ENCODE measurements at regions not wholly inside any gene's neighbourhood (a gene's known extent, or its start where the extent isn't known, plus 50 kb on each side); places are given as distances from the start of the nearest gene placed in this dataset.

DNA sequence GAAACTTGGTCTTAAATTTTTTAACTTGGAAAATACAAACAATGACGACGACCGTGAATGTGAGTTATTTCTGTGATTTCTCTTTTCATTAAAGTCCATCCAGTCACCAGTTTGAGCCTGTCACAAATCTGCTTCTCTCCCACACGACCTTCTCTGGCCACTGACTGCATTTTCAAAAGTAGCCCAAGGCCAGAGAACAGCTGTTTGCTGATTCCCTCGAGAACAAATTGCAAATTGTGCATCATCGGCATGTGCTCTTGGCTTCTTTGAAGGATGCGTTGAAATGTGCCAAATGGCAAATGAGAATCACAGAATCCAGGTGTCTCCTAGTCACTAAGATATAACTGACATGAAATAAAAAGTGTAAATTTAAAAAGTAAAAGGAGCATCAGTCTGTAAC is 106.4 kb downstream of the AQP9 start:
- H3K36me3 Mint-ChIP-seq (ENCODE audit: insufficient read depth, unreplicated experiment) = no peaks in the 10 kb centered on the region
- H3K27ac Mint-ChIP-seq (ENCODE audit: unreplicated experiment) = no peak overlapping the region
- TF ChIP-seq, protein P1, sequence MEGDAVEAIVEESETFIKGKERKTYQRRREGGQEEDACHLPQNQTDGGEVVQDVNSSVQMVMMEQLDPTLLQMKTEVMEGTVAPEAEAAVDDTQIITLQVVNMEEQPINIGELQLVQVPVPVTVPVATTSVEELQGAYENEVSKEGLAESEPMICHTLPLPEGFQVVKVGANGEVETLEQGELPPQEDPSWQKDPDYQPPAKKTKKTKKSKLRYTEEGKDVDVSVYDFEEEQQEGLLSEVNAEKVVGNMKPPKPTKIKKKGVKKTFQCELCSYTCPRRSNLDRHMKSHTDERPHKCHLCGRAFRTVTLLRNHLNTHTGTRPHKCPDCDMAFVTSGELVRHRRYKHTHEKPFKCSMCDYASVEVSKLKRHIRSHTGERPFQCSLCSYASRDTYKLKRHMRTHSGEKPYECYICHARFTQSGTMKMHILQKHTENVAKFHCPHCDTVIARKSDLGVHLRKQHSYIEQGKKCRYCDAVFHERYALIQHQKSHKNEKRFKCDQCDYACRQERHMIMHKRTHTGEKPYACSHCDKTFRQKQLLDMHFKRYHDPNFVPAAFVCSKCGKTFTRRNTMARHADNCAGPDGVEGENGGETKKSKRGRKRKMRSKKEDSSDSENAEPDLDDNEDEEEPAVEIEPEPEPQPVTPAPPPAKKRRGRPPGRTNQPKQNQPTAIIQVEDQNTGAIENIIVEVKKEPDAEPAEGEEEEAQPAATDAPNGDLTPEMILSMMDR (IDR thresholded peaks at IDR 0.05; ENCODE audit: unreplicated experiment) = no peak
- no TSS peak for BruUV-seq (replicated peaks)
- no peak overlapping the region for H3K4me3 Mint-ChIP-seq (ENCODE audit: low read depth, unreplicated experiment)
- H3K9me3 Mint-ChIP-seq (ENCODE audit: low read depth, unreplicated experiment) = no peaks in the 10 kb centered on the region
- intact Hi-C loops (cut with micrococcal nuclease; ENCODE audit: unreplicated experiment) = no loop called here
- no peak for DNase-seq
- CTCF ChIA-PET = interaction anchor here (1.1 kb wide), 1 partner anchor 383 kb away, joined by 5 read pairs; no protein-coding TSS in a partner anchor
- no peaks in the 10 kb centered on the region for H3K4me1 Mint-ChIP-seq (ENCODE audit: low read depth, unreplicated experiment)
- no peaks in the 10 kb centered on the region for H3K27me3 Mint-ChIP-seq (ENCODE audit: unreplicated experiment)

- H3K4me1 Mint-ChIP-seq (ENCODE audit: low read depth, unreplicated experiment) = no peaks in the 10 kb centered on the region
- H3K4me3 Mint-ChIP-seq (ENCODE audit: low read depth, unreplicated experiment) = no peak overlapping the region
- TF ChIP-seq, protein P1 (IDR thresholded peaks at IDR 0.05; ENCODE audit: unreplicated experiment) = no peak
- H3K27ac Mint-ChIP-seq (ENCODE audit: unreplicated experiment) = no peak overlapping the region
- no peaks in the 10 kb centered on the region for H3K27me3 Mint-ChIP-seq (ENCODE audit: unreplicated experiment)
- H3K9me3 Mint-ChIP-seq (ENCODE audit: low read depth, unreplicated experiment) = no peaks in the 10 kb centered on the region
- DNase-seq = no peak
- no TSS peak for BruUV-seq (replicated peaks)
- CTCF ChIA-PET = no interaction called here
- intact Hi-C loops (cut with micrococcal nuclease; ENCODE audit: unreplicated experiment) = no loop called here
- no peaks in the 10 kb centered on the region for H3K36me3 Mint-ChIP-seq (ENCODE audit: insufficient read depth, unreplicated experiment)
Observed at GRCh38 chr15:58246041-58246440, 107.9 kb downstream of the AQP9 start.

GRCh38 chr15:58247855-58248842 is 110.0 kb downstream of the AQP9 start:
- H3K9me3 Mint-ChIP-seq (ENCODE audit: low read depth, unreplicated experiment) = no peaks in the 10 kb centered on the region
- no peaks in the 10 kb centered on the region for H3K27me3 Mint-ChIP-seq (ENCODE audit: unreplicated experiment)
- no peak overlapping the region for H3K27ac Mint-ChIP-seq (ENCODE audit: unreplicated experiment)
- no TSS peak for BruUV-seq (replicated peaks)
- DNase-seq = no peak
- no peaks in the 10 kb centered on the region for H3K36me3 Mint-ChIP-seq (ENCODE audit: insufficient read depth, unreplicated experiment)
- no peak overlapping the region for H3K4me3 Mint-ChIP-seq (ENCODE audit: low read depth, unreplicated experiment)
- CTCF ChIA-PET = no interaction called here
- TF ChIP-seq, protein P1 (IDR thresholded peaks at IDR 0.05; ENCODE audit: unreplicated experiment) = no peak
- intact Hi-C loops (cut with micrococcal nuclease; ENCODE audit: unreplicated experiment) = no loop called here
- no peaks in the 10 kb centered on the region for H3K4me1 Mint-ChIP-seq (ENCODE audit: low read depth, unreplicated experiment)

GRCh38 chr15:58249646-58250312 is 111.6 kb downstream of the AQP9 start:
- no peak overlapping the region for H3K27ac Mint-ChIP-seq (ENCODE audit: unreplicated experiment)
- no TSS peak for BruUV-seq (replicated peaks)
- no peak for DNase-seq
- TF ChIP-seq, protein P1 (IDR thresholded peaks at IDR 0.05; ENCODE audit: unreplicated experiment) = no peak
- no peaks in the 10 kb centered on the region for H3K9me3 Mint-ChIP-seq (ENCODE audit: low read depth, unreplicated experiment)
- no peak overlapping the region for H3K4me3 Mint-ChIP-seq (ENCODE audit: low read depth, unreplicated experiment)
- no peaks in the 10 kb centered on the region for H3K36me3 Mint-ChIP-seq (ENCODE audit: insufficient read depth, unreplicated experiment)
- intact Hi-C loops (cut with micrococcal nuclease; ENCODE audit: unreplicated experiment) = no loop called here
- no peaks in the 10 kb centered on the region for H3K4me1 Mint-ChIP-seq (ENCODE audit: low read depth, unreplicated experiment)
- no peaks in the 10 kb centered on the region for H3K27me3 Mint-ChIP-seq (ENCODE audit: unreplicated experiment)
- CTCF ChIA-PET = no interaction called here
